OCI-LY3 (cell line): ENCODE measurements at regions not wholly inside any gene's neighbourhood (a gene's known extent, or its start where the extent isn't known, plus 50 kb on each side); places are given as distances from the start of the nearest gene placed in this dataset.

Experiments
- CTCF ChIP-seq: fragments of 200-600, 300-600 bp; sonication (generic); IDR thresholded peaks from 2 replicates; pipeline ENCODE4 v1.5.1; 2014; ENCODE audit warnings: antibody characterized with exemption, low read length, low read depth
- EZH2phosphoT487 ChIP-seq: fragments of 200-600 bp; shearing (Covaris generic); IDR thresholded peaks from 2 replicates; pipeline ENCODE4 v1.6.1; 2018; ENCODE audit warnings: antibody characterized with exemption, mixed run types, low read depth

GRCh38 chr13:50360637-50361036, 345.4 kb downstream of the KCNRG start:
- TF ChIP-seq CTCF (no peak), EZH2phosphoT487 (no peak)
